ENCODE measurements at regions not wholly inside any gene's neighbourhood (a gene's known extent, or its start where the extent isn't known, plus 50 kb on each side); places are given as distances from the start of the nearest gene placed in this dataset.

DNA sequence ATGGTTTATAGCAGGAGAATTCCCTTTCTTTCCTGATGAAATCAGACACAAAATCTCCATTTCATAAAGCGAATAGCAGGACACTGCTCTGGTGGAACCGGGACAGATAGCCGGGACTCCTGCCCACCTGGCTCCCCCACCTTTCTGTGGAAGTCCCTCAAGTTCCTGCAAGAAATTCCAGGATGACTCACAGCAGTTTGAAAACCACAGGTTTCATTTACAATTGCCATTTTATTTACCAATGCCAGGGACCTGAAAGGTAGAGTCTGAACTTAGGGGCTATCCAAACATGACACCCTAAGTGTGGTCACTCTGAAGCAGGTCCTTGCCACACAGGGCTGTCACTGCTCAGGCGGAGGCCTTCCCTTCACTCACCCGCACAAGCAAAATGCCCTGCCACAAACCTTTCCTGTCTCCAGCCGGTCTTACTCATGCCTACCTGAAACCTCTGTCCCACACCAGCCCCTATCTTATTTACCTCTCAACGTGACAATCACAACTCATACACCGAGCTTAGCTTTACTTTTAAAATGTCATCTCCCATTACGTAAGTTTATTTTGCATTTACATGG, 63.3 kb upstream of the TAF1L start:
- no peak overlapping the region for H3K9ac ChIP-seq (ENCODE audit: low read length)
- no peak overlapping the region for H3K4me3 ChIP-seq (ENCODE audit: low read length)
- H3K4me1 ChIP-seq (ENCODE audit: control insufficient read depth, insufficient read depth, low read length): no peaks in the 10 kb centered on the region
- no peak for DNase-seq (ENCODE audit: low read depth)
- H3K9me3 ChIP-seq (ENCODE audit: control insufficient read depth, low read length): no peaks in the 10 kb centered on the region
- no peaks in the 10 kb centered on the region for H3K27me3 ChIP-seq (replicated peaks; ENCODE audit: control insufficient read depth, insufficient read depth, low read length)
- H3K36me3 ChIP-seq (ENCODE audit: control insufficient read depth, insufficient read depth, low read length, severe bottlenecking): no peaks in the 10 kb centered on the region

DNA sequence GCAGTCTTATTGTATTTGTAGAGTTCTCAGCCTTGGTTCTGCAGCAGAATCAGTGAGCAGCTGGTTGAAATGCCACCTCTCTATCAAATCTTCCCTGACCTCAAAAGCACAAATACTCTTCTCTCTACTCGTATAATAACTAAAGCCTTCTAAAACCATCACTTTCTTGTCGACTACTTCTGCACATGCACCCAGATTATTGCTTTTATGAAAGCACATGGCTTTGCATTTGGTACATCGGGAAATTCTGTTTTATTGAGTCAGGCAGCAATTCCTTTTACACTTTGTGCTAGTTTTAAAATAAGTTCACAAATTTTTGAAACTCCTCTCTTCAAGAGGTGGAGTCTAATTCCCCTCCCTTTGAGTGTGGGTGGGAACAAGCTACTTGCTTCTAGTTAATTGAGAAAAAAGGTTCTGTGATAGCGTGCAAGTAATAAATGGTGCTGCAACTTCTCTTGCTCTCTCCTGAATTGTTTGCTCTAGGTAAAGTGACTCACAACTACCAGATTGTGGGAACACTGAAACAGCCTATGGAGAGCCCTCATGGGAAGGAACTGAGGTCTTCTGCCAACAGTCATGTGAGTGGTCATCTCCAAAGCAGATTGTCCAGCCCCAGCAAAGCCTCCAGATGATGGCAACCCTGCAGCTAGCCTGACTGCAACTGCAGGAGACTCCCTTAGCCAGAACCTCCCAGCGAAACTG, 66.0 kb upstream of the TAF1L start:
- H3K9ac ChIP-seq (ENCODE audit: low read length): no peak overlapping the region
- no peaks in the 10 kb centered on the region for H3K27me3 ChIP-seq (replicated peaks; ENCODE audit: control insufficient read depth, insufficient read depth, low read length)
- no peaks in the 10 kb centered on the region for H3K4me1 ChIP-seq (ENCODE audit: control insufficient read depth, insufficient read depth, low read length)
- no peak overlapping the region for H3K4me3 ChIP-seq (ENCODE audit: low read length)
- no peak for DNase-seq (ENCODE audit: low read depth)
- no peaks in the 10 kb centered on the region for H3K36me3 ChIP-seq (ENCODE audit: control insufficient read depth, insufficient read depth, low read length, severe bottlenecking)
- H3K9me3 ChIP-seq (ENCODE audit: control insufficient read depth, low read length): no peaks in the 10 kb centered on the region

DNA sequence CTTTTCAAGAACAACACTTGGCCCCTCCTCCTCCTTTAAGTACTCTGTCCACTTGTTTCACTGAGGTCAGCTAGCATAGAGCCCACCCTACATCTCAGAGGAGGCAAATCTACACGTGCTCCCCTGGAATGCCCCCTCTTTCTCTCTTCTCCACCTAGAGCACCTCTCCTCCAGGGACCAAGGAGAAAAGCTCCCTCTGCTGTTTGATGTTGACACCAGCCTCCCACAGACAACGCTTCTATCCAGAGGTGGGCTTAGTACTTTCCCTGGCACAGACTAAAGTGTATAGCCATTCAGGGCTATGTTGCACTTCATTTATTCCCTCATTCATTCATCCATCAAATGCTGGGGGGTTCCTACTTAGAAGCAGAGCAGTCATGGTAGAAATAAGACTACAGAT, 68.2 kb upstream of the TAF1L start:
- Histone ChIP-seq H3K27me3 (replicated peaks; ENCODE audit: control insufficient read depth, insufficient read depth, low read length) (no peaks in the 10 kb centered on the region), H3K9me3 (ENCODE audit: control insufficient read depth, low read length) (no peaks in the 10 kb centered on the region), H3K4me1 (ENCODE audit: control insufficient read depth, insufficient read depth, low read length) (no peaks in the 10 kb centered on the region), H3K9ac (ENCODE audit: low read length) (no peak overlapping the region), H3K4me3 (ENCODE audit: low read length) (no peak overlapping the region), H3K36me3 (ENCODE audit: control insufficient read depth, insufficient read depth, low read length, severe bottlenecking) (no peaks in the 10 kb centered on the region)
- DNase-seq (ENCODE audit: low read depth): peak; percentile 1

DNA sequence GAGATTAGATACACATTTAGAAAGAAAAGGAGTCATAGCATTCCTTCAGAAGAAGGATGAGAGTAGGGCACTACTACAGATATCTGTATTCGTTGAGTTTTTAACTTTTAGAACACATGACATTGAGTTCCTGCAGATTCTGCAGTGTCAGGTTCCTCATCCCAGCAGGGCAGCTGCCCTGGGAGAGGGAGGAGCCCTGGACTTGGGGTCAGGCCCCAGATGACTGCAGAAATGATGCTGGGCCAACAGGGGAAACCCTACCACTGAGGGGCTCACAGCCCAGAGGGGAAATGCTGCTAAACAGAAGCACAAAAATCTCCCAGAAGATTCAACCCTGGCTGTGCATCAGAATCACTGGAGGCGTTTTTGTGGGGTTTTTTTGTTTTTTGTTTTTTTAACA, 68.9 kb upstream of the TAF1L start:
- Histone ChIP-seq H3K9ac (ENCODE audit: low read length) (no peak overlapping the region), H3K9me3 (ENCODE audit: control insufficient read depth, low read length) (no peaks in the 10 kb centered on the region), H3K27me3 (replicated peaks; ENCODE audit: control insufficient read depth, insufficient read depth, low read length) (no peaks in the 10 kb centered on the region), H3K36me3 (ENCODE audit: control insufficient read depth, insufficient read depth, low read length, severe bottlenecking) (no peaks in the 10 kb centered on the region), H3K4me3 (ENCODE audit: low read length) (no peak overlapping the region), H3K4me1 (ENCODE audit: control insufficient read depth, insufficient read depth, low read length) (no peaks in the 10 kb centered on the region)
- no peak for DNase-seq (ENCODE audit: low read depth)

DNA sequence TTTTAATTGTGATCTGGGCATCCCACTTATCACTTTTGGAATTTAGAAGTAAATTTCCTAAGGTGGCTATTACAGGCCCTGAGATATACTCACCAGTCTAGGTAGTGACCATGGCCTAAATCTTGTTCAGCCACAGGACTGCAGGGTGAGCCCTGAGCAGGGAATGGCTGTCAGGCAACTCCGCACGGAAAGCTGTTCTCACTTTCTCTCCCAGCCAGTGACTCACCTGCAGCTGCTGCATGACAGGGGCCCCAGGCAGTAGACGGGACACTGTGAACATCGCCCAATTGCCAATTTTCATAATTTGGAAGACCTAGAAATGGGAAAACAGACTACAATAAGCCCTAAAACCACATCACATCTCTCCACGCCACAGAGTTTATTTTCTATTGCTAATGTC, 69.6 kb upstream of the TAF1L start:
- Histone ChIP-seq H3K4me3 (ENCODE audit: low read length) (no peak overlapping the region), H3K9me3 (ENCODE audit: control insufficient read depth, low read length) (no peaks in the 10 kb centered on the region), H3K4me1 (ENCODE audit: control insufficient read depth, insufficient read depth, low read length) (no peaks in the 10 kb centered on the region), H3K27me3 (replicated peaks; ENCODE audit: control insufficient read depth, insufficient read depth, low read length) (no peaks in the 10 kb centered on the region), H3K36me3 (ENCODE audit: control insufficient read depth, insufficient read depth, low read length, severe bottlenecking) (no peaks in the 10 kb centered on the region), H3K9ac (ENCODE audit: low read length) (no peak overlapping the region)
- DNase-seq (ENCODE audit: low read depth): no peak

DNA sequence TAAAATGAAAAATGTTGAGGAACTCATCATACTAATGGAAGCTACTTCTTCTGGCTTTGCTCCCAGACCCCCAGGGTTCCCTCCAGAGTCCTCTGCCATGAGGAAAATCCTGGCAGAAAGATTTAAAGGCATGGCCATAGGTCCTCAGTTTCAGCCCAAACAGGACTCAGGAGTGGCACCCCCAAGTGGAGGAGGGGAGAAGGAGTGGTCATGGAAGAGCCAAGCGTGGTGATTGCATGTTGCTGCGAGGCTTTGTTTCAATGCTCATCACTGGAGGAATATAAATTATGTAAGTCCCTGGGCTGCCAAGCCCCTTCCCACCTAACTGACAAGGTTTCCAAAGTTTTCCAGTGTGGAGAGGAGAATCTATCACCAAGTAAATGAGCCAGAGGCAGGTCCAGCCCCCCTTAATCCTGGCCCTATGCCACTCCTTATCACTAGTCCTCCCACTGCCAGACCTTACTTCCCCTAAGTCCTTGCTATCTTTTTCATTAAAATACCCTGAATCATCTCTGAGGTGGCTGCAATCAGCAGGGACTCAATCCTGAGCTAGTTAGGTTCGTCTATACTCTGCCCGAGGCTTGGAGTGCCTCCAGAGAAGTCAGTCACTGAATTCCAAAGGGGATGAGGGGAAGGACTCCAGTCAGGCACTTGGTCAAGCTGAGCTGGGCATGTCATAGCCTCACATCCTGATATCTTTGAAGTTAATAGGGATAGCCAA, 70.7 kb upstream of the TAF1L start:
- Histone ChIP-seq H3K4me3 (ENCODE audit: low read length) (no peak overlapping the region), H3K27me3 (replicated peaks; ENCODE audit: control insufficient read depth, insufficient read depth, low read length) (no peaks in the 10 kb centered on the region), H3K9ac (ENCODE audit: low read length) (no peak overlapping the region), H3K4me1 (ENCODE audit: control insufficient read depth, insufficient read depth, low read length) (no peaks in the 10 kb centered on the region), H3K9me3 (ENCODE audit: control insufficient read depth, low read length) (no peaks in the 10 kb centered on the region), H3K36me3 (ENCODE audit: control insufficient read depth, insufficient read depth, low read length, severe bottlenecking) (no peaks in the 10 kb centered on the region)
- DNase-seq (ENCODE audit: low read depth): no peak

DNA sequence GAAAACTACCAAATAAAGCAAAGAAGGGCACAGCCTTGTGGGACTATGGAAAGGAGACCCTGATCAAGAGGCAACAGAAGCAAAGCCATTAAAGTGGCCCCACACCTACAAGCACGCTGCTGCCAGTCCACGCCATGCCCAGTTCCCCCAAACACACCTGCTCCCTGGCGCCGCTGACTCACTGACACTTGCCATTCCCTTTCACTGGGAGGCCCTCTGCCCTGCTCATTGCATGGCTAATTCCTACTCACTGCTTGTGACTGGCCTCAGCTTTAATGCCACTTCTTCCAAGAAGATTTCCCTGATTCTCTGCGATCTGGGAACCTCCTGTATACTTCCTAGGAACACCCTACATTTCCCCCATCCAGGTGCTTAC, 71.2 kb upstream of the TAF1L start:
- Histone ChIP-seq H3K4me3 (ENCODE audit: low read length) (no peak overlapping the region), H3K9ac (ENCODE audit: low read length) (no peak overlapping the region), H3K4me1 (ENCODE audit: control insufficient read depth, insufficient read depth, low read length) (no peaks in the 10 kb centered on the region), H3K9me3 (ENCODE audit: control insufficient read depth, low read length) (no peaks in the 10 kb centered on the region), H3K27me3 (replicated peaks; ENCODE audit: control insufficient read depth, insufficient read depth, low read length) (no peaks in the 10 kb centered on the region), H3K36me3 (ENCODE audit: control insufficient read depth, insufficient read depth, low read length, severe bottlenecking) (no peaks in the 10 kb centered on the region)
- no peak for DNase-seq (ENCODE audit: low read depth)

DNA sequence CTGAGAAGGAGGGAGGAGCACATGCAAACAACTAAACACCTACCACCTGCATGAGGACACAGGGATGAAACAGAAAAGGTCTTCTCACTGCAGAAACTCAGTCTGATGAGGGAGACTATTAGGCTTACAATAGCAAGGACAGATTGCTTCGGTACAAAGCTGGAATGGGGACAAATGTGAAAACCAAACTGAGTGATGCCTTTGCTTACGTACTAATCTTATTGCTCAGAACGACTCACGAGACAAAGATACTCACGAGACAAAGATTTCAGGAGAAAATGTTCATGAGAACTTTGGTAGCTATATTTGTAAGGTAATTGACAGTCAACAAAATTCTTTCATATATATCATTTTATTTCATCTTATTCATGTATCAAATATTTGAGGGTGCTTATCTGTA, 71.9 kb upstream of the TAF1L start:
- H3K4me3 ChIP-seq (ENCODE audit: low read length): no peak overlapping the region
- no peak for DNase-seq (ENCODE audit: low read depth)
- H3K9ac ChIP-seq (ENCODE audit: low read length): no peak overlapping the region
- H3K36me3 ChIP-seq (ENCODE audit: control insufficient read depth, insufficient read depth, low read length, severe bottlenecking): no peaks in the 10 kb centered on the region
- no peaks in the 10 kb centered on the region for H3K9me3 ChIP-seq (ENCODE audit: control insufficient read depth, low read length)
- H3K4me1 ChIP-seq (ENCODE audit: control insufficient read depth, insufficient read depth, low read length): no peaks in the 10 kb centered on the region
- no peaks in the 10 kb centered on the region for H3K27me3 ChIP-seq (replicated peaks; ENCODE audit: control insufficient read depth, insufficient read depth, low read length)

DNA sequence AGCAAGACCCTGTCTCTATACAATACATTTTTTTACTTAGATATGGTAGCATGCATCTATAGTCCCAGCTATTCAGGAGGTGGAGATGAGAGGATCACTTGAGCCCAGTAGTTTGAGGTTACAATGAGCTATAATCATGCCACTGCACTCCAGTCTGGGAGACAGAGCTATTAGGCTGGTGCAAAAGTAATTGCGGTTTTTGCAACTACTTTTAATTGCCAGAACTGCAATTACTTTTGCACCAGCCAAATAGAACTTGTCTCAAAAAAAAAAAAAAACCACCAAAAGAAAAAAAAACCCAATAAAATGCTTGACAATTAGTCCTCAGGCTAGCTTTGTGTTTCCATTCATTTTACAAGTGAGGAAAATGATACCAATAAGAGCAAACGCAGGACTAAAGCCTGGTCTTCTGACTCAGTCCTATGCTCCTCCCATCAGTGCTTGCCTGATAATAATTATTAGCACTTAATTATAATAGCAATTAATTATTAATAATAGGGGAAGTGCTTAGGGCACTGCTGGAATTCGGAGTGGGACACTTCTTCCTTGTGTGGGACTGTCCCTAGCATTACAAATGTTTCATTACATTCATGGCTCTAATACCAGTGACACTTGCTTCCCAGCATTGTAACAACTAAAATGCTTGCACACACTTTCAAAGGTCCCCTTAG, 73.1 kb upstream of the TAF1L start:
- no peaks in the 10 kb centered on the region for H3K4me1 ChIP-seq (ENCODE audit: control insufficient read depth, insufficient read depth, low read length)
- H3K9ac ChIP-seq (ENCODE audit: low read length): no peak overlapping the region
- no peaks in the 10 kb centered on the region for H3K36me3 ChIP-seq (ENCODE audit: control insufficient read depth, insufficient read depth, low read length, severe bottlenecking)
- H3K27me3 ChIP-seq (replicated peaks; ENCODE audit: control insufficient read depth, insufficient read depth, low read length): no peaks in the 10 kb centered on the region
- DNase-seq (ENCODE audit: low read depth): no peak
- H3K4me3 ChIP-seq (ENCODE audit: low read length): no peak overlapping the region
- H3K9me3 ChIP-seq (ENCODE audit: control insufficient read depth, low read length): no peaks in the 10 kb centered on the region

DNA sequence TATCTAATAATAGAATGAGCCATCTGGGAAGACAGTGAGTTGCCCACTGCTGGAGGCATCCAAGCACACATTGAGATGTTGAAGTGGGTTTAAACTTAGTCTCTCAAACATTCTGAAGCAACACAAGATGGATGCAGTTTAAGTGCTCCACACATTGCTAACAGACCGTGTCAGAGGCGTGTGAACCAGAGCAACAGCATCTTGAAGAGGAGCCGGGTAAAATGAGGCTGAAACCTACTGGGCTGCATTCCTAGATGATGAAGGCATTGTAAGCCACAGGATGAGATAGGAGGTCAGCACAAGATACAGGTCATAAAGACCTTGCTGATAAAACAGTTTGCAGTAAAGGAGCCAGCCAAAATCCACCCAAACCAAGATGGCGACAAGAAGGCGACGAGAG, 73.5 kb upstream of the TMEM215 start:
- Histone ChIP-seq H3K27me3 (replicated peaks; ENCODE audit: control insufficient read depth, insufficient read depth, low read length) (no peaks in the 10 kb centered on the region), H3K9me3 (ENCODE audit: control insufficient read depth, low read length) (no peaks in the 10 kb centered on the region), H3K36me3 (ENCODE audit: control insufficient read depth, insufficient read depth, low read length, severe bottlenecking) (no peaks in the 10 kb centered on the region), H3K4me1 (ENCODE audit: control insufficient read depth, insufficient read depth, low read length) (no peaks in the 10 kb centered on the region), H3K9ac (ENCODE audit: low read length) (no peak overlapping the region), H3K4me3 (ENCODE audit: low read length) (no peak overlapping the region)
- DNase-seq (ENCODE audit: low read depth): no peak

DNA sequence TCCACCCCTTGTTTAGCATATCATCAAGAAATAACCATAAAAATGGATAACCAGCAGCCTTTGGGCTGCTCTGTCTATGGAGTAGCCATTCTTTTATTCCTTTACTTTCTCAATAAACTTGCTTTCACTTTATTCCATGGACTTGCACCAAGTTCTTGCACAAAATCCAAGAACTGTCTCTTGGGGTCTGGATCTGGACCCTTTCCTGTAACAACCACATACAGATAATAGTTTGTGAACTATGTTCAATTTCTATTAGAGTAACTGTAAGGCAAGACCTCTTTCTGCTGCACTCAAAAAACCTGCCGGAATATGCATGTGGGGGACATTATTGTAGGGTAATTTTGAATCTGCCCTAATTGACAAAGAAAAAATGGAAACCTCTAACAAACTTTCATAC, 66.9 kb upstream of the TMEM215 start:
- DNase-seq (ENCODE audit: low read depth): no peak
- H3K9ac ChIP-seq (ENCODE audit: low read length): no peak overlapping the region
- peaks cover 8% of the 10 kb centered on the region for H3K4me1 ChIP-seq (ENCODE audit: control insufficient read depth, insufficient read depth, low read length)
- H3K4me3 ChIP-seq (ENCODE audit: low read length): no peak overlapping the region
- peaks cover 9% of the 10 kb centered on the region for H3K27me3 ChIP-seq (replicated peaks; ENCODE audit: control insufficient read depth, insufficient read depth, low read length)
- H3K36me3 ChIP-seq (ENCODE audit: control insufficient read depth, insufficient read depth, low read length, severe bottlenecking): no peaks in the 10 kb centered on the region
- no peaks in the 10 kb centered on the region for H3K9me3 ChIP-seq (ENCODE audit: control insufficient read depth, low read length)

Data from adipocyte (in vitro differentiated cells).